ENCODE measurements at regions not wholly inside any gene's neighbourhood (a gene's known extent, or its start where the extent isn't known, plus 50 kb on each side); places are given as distances from the start of the nearest gene placed in this dataset.

DNA sequence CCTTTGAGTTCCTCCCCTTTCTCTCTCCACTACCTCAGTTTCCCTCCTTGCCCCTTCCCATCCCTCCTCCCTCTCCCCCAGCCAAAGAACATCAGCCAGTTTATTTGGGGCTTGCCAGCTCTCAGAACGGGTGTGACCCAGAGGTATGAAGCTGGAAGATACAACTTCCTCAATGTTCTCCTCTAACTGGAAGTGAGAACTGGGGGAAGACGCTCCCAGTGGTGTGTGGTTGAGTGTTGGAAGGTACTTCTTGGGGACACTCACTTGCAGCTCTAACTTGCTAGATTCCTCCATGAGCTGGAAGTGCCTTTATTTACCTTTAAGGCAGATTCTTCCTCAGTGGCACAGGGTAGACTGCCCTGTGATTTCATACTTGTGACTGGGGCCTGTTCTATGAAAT lies 110.5 kb upstream of the HABP2 start:
- DNase-seq (ENCODE audit: low read depth) = no peak

DNA sequence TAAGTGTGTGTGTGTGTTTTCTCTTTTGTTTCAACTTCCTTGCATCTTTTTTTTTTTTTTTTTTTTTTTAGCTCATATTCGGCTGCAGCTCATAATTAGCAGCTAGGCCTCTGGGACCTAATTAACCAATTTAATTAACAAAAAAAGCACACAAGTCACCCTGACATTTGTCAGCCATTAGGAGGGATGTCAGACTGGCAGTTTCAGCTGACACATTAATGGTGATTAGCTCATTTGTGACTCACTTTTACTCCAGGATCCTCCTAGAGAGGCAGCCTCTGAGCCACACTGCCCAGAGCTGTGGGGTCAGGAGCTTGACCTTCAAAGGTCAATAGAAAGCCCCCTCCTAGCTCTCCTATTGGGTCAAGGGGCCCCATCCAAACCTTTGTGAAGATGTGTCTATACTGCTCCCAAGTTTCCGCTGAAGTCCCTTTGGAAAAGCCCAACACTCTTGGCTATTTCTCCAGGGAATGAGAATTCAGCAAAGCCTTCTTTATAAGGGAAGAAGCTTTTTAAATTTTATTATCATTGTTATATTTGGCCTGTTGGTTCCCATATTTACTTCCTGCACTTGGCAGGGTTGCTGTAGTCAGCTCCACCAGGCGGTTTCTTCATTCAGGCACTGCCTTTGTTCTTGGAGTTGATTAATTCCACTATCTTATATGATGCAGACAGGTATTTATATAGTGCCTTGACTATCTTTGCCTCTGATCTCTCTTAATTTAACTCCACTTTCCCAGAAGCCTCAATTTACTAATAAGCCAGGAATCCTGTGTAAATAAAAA lies 109.5 kb upstream of the HABP2 start:
- DNase-seq (ENCODE audit: low read depth) = no peak

DNA sequence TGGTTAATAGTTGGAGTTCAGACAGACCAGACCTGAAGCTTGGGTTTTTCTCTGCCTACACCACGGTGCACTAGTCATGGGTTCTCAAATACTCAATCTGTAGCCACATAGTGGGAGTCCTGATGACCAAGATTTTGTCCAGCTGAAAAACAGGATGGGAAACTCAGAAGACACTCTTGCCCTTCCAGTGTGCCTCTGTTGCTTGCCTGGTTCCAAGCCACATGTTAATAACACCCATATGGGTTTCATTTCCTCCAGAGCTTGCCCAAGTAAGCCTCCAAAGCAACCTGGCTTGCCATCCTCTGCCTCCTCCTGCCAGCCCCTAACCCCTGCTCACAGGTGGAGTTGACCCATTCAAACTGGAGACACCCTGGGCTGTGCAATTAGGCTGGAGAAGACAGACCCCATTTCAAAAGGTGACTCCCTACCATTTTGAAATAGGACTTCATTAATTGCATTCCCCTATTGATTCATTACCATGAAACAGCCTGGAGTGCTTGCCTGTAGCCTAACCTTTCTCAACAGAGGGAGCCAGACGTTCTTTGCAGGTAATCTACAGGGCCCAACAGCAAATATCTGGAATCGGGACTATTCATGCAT lies 108.0 kb upstream of the HABP2 start:
- no peak for DNase-seq (ENCODE audit: low read depth)

DNA sequence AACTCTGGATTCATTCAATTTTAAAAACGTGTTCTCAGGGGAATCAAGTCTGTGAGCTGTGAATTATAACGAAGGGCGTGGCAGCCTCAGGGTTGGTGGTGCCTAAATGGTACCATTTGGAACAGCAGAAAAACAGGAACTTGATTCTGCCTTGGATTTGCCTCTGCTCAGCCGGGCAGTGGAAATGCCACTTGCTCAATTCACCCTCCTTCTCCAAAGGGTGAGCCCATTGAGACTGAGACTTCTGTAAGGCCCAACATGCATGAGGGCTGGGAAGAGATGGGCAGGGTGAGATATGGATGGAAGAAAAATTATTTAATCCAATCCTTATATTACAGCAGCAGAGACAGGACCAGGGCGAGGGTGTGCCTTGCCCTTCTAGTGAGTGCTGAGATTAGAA lies 107.1 kb upstream of the HABP2 start:
- DNase-seq (ENCODE audit: low read depth) = no peak

DNA sequence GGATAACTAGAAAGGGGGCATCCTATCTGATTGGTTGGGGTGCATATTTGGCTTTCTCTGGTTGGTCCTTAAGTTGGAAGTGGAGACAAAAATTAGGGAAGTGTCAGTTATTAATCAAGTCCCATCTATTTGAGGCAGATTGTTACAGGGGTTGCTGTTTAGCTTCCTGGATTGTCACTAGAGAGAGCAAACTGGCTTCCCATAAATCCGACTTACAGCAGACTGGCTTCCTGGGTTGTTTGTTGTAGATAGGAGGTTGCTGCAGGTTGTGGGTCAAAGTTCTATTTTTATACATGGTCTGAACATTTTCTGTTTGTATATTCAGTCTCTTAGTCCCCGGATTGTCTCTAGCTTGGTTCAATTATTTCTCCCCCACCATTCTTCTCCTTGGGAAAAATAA lies 106.1 kb upstream of the HABP2 start:
- DNase-seq (ENCODE audit: low read depth) = no peak

DNA sequence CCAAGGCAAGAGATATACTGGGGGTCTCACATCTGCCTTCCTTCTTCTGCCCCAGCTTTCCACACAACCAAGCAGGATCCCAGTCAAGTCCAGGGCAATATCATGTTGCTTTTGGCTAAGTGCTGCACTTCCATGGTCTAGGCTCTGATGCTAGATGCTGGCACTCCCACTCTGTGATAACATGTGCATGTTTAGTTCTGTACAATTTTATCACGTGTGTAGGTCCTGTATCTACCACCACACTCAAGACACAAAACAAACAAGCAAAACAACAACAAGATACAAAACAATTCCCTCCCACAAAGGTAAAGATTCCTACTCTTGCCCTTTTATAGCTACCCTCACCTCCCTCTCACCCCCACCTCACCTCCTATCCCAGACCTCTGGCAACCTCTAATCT lies 105.6 kb upstream of the HABP2 start:
- no peak for DNase-seq (ENCODE audit: low read depth)

DNA sequence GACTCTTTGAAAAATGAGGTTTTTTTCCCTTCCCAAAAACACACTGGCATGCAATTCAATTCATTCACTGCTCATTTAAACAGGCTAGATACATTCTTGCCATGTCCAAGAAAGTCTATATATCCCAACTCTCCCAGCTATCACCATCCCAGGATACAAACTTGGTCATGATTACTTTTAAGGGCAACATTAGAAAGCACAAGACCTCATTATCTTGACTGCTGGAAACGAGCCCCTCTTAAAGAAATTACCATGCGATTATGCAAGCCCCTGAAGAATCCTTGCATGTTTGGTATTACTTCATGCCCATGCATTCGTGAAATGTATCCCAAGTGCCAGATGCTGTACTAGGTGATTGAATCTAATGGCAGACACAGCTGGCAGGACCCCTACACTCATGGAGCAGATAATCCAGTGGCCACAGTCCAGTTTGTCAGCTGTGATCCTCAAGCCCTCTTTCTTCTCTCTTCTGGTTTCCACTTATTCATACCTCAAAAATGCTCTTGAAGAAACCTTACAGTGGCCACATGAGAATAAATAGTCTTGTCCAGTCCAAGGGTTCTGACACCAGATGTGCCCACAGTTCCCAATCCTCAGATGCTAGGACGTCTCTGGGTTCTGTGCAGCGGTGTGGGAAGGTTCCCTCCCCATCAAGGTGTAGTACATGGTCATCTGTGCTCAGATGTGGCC lies 103.7 kb upstream of the HABP2 start:
- no peak for DNase-seq (ENCODE audit: low read depth)

DNA sequence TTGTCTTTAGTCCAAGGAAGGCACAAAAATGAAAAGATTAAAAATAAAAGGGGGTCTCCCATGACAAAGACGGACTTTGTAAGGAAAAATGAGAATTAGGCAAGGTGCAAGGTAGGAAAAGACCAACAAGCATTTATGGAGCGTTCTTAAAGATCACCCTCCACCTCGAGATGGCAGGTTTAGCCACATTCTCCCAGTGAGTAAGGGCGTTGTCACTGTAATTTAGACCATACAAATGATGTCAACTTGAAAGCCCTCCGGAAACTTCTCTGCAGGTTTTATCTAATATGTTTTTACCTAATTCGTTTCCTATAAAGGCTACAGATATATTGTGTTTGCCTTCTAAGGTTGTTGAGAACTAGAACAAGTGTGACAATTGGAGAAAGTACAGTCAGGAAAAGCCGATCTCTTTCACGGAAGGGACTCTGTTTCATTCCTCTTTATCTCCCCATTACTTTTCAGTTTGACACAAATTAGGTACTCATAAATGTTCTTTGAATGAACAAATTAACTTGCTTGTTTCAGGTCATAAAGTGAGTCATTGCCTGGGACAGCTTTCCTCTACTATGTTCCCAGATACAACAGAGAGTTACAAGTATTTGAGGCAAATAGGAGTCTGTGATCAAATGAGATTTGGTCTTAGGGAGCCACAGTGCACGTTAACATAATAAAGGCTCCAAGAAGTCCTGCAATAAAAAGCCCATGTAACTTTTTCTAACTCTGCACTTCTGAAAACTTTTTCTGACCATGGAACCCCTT lies 102.6 kb upstream of the HABP2 start:
- no peak for DNase-seq (ENCODE audit: low read depth)

DNA sequence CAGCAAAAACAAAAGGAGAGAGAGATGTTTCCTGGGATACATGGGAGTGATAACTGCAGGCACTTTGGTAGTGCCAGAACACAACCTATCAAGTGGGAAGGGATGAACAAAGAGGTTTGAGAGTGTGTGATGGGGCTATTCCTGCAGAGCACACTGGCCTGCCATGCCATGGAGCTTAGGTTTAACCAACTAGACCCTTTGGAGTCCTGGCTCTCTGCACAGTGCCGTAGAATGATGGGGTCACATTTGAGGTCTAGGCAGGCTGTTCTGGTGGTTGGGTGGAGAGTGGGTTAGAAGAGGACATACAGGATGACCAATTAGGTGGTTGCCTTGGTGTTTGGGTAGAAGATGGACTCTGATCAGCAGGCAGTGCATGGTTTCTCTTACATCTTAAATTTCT lies 101.9 kb upstream of the HABP2 start:
- no peak for DNase-seq (ENCODE audit: low read depth)

DNA sequence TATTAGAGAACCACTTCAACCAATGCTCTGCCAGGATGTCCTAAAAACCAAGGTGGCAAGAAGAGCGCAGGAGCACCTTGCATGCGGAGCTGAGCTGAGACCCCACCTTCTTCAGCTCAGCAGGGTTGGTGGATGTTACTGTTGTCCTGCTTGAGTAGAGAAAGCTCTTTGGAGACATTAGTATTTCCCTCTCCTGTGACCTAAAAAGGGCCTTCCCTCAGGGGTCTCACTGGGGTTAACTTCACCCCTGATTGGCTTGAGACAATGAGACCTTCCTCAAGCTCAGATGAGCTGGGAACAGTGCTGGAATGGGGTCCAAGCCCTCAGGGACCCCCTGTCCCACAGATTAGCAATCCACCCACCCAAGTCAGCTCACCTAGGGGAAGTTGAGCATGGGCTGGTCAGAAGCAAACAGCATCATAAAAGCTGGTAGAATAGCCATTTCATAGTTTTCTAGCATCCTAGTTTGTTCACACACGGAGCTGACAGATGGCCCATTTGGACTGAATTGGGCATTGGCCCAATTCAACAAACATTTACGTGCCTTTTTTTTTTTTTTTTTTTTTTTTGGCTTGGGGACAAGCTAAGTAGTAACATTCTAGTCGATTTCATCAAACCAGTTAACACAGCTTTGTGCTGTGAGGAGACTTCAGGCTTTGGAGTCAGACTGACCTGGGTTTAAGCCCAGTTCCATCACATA lies 100.6 kb upstream of the HABP2 start:
- no peak for DNase-seq (ENCODE audit: low read depth)

DNA sequence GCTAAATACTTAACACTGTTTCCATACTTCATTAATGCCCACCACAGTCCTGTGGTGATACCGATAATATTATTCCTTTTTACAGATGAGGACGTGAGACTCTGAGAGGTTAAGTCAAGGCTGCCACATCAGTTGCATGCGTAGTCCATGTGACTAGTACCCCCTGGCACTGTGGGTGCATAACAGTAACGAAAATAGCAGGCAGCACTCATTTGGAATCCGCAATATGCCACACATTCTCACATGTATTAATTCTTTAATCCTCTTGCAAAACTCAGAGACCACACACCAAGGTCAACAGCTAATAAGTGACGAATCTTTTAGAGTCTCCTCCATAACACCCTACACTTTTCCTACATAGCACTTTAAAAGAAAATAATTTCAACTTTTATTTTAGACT lies 99.5 kb upstream of the HABP2 start:
- DNase-seq (ENCODE audit: low read depth) = no peak

DNA sequence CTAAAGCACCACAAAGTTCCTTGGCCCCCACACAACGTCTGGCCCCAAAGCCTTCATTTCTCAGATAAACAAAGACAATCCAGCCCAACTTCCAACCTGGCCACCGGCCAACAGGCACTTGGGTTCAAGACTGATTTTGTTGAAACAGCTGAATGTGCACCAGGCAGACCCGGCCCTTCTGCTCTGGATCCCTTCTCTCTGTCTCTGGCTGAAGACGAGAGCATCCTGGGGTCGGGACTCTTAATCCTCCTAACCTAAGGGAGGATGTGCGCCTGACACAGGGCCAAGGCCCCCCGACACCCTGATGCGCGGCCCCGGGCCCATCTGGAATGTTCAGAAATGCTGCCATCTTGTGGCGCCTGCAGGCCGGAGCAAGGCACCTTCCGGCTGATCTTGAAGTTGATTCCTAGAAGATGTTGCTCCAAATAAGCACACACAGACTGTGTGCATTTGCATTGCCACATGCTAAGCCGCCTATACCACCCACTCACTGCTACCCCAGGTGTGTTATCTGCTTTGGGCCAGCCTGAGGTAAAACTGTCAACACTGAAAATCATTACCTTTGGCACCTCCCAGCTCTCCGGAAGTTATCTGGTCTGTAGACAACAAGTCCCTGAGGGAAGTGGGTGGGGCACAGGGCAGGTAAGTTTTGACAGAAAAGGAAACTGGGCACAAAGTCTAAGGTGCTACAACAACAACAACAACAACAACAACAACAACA lies 98.4 kb upstream of the HABP2 start:
- peak; percentile 32 for DNase-seq (ENCODE audit: low read depth)

DNA sequence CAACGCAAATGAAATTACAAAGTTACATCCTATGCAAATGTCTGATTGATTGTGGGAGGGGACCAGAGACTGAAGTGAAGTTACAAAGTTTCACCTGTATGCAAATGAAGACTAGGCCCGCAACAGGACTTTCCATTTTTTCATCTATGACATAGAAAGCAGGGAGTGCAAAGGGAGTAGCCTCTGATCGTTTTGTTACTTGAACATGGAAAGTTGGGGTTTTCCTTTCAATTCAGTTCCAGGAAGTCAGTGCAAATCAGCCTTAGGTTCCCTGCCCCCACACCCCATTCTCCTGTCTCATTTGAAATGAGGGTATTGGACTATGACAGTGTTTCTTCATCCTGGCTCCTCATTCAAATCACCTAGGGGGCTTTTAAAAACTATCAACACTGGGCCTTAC lies 96.9 kb upstream of the HABP2 start:
- DNase-seq (ENCODE audit: low read depth) = no peak

DNA sequence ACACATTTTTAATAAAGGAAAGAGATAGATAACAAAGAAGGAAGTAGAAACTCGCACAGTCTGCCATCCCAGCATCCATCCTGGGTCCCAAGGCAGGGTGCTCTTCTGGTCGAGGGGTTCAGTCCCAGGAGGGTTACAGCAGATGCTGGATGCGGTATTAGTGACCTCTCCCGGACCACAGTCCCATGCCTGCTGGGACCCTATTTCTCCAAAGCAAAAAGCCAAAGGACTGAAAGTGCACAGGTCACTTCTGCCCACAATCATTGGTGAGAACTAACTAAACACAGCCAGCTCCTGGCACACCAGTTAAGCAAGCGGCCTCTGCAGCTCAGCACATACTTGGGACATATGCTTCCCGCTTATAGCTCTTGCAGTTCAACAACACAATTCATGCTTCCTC lies 96.1 kb upstream of the HABP2 start:
- DNase-seq (ENCODE audit: low read depth) = no peak

DNA sequence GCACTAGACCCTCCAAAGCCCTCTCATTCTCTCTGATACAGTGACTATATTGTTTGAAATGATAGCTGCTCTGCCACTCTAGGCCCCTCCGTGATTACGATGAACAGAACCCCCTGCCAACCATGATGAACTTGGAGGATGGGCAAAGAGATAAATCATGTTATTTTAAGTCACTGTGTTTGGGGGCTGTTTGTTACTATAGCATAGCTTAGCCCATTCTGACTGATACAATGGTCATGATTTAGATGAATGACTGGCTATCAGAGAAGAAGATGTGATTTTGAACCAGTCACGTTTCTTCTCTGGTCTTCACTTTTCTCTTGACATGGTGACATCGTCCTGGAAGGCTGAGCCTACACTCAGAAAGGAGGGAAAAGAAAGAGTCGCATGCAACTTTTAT lies 95.4 kb upstream of the HABP2 start:
- DNase-seq (ENCODE audit: low read depth) = no peak

DNA sequence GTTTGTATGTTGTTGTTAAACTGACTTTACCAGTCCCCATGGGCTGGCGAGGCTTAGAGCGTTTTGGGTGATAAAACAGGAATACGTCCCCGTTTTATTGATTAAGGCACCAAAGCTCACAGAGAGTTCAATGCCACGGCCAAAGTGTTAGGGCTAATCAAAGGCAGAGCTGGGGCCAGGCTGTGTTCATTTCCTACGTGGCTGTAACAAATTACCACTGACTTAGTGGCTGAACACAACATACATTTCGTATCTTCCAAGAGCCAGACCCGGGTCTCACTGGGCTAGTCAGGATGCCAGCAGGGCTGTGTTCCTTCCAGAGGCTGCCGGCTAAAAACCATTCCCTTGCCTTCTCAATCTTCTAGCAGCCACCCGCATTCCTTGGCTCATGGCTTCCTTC lies 94.4 kb upstream of the HABP2 start:
- no peak for DNase-seq (ENCODE audit: low read depth)

DNA sequence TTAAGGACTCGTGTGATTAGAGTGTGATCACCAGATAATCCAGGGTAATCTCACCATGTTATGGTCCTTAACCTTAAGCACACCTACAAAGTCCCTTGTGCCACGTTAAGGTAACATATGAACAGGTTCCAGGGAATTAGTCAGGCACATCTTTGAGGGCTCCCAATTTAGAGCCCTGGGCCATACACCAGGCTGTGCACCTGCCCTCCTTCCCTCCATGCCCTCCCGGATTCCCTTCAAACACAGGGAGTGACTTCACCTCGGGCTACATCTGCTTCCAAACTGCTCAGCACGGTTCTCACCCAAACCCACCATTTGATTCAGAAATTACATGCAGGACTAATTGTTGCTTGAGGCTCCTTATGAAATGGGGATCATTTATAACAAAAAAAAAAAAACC lies 93.9 kb upstream of the HABP2 start:
- DNase-seq (ENCODE audit: low read depth) = no peak

DNA sequence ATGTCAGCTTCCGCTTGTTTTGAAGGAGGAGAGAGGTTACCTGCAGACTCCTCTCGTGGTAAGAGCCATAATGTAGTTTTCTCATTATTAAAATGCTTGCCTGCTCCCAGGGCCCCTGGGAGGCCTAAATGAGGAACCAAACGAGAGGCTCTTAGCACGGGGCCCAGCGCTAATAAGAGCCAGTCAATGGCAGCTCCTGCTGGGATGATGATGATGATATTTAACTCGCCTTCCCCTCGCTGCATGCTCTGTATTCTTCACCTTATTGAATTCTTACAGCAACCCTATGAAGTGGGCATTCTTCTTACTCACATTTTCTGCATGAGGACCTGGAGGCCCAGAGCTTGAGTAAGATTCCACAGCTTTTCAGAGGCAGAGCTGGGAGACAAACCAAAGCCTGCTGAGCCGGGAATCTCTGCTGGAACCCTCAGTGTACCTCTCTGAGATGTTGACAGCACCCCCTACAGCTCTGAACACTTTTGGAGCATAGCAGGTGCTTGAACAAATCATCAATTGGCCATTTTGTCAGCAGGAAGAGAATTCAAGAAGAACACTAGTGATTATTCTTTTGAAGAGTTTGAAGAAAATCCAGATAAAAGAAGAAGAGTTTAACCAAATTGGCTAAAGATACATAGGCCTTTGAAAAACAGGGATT lies 93.1 kb upstream of the HABP2 start:
- DNase-seq (ENCODE audit: low read depth) = no peak

DNA sequence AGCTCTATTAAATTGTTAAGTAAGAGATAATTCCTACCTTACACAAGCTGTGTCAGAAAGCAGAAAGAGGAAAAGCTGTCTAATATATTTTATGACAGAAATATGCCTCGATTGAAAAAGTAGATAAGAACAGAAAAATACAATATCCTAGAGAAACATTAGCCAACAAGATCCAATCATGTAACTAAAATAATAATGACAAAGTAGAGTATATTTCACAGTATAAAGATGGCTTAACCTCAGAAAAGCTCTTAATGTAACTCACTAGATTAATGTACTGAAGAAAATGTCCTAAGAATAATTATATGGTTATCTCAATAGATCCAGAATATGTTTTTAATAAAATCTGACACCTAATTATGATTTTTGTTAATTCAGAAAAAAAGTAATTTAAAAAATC lies 89.8 kb upstream of the HABP2 start:
- DNase-seq (ENCODE audit: low read depth) = no peak

DNA sequence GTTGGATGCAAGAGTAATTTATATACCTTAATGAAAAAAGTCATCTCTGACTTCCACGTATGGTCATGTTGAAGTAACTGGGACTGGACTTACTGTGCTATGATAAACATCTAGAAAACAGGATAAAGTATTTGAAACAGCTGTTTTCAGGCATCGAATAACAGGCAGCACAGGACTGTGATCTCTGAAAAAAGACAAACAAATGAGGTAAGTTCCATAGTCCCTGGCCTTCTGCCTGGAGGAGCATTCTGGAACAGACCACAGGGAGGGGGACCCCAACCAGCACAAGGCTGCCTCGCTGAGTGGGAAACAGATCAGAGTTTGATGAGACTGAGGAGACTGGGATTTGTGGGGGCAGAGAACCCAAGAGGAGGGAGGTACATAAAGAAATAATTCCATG lies 89.1 kb upstream of the HABP2 start:
- no peak for DNase-seq (ENCODE audit: low read depth)

DNA sequence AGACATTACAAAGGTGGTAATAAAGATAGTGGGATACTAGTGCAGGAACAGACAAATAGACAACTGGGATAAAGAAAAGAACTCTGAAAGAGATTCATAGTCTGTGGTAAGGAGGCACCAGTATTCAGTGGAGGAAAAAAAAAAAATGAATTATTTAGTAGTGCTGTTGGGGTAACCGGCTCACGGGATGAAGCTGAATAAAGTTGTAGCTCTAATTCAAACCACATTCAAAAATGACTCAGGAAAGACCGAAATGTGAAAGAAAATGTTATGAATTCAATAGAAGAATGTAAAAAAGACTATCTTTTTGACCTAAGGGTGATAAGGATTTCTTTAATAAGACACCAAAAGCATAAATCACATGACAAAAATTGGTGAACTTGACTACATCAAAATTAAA lies 83.1 kb upstream of the HABP2 start:
- no peak for DNase-seq (ENCODE audit: low read depth)
